ENCODE measurements at regions not wholly inside any gene's neighbourhood (a gene's known extent, or its start where the extent isn't known, plus 50 kb on each side); places are given as distances from the start of the nearest gene placed in this dataset.

GRCh38 chr10:129416956-129417765 lies 49.9 kb upstream of the MGMT start:
- intact Hi-C loops (cut with DNase I): no loop called here
- no peak for DNase-seq (ENCODE audit: low spot score)

Data from cardiac septum (tissue), 1 donor.